Retinal pigment epithelial cell (primary cell): ENCODE measurements at regions not wholly inside any gene's neighbourhood (a gene's known extent, or its start where the extent isn't known, plus 50 kb on each side); places are given as distances from the start of the nearest gene placed in this dataset.

Experiments used
- DNase-seq: peaks from one replicate; pipeline ENCODE4 v3.0.0-alpha.2; 2010; ENCODE audit warnings: low read depth
- H3K4me3 ChIP-seq: 2 replicates; pipeline ENCODE4 v1.5.1; 2011; ENCODE audit warnings: mild to moderate bottlenecking, low read length, control low read depth, moderate library complexity
- CTCF ChIP-seq: conservative IDR thresholded peaks from 2 replicates; pipeline ENCODE4 v1.5.1; 2011; ENCODE audit warnings: low read depth, low read length, control low read depth, inconsistent platforms

- no peak overlapping the region for H3K4me3 ChIP-seq
- TF ChIP-seq CTCF: no peak
- no peak for DNase-seq
Measured at GRCh38 chr2:163505281-163505680, 230.5 kb downstream of the FIGN start.

GRCh38 chr2:163493359-163494298 lies 242.2 kb downstream of the FIGN start:
- no peak overlapping the region for H3K4me3 ChIP-seq

GRCh38 chr2:163491850-163492249 lies 244.0 kb downstream of the FIGN start:
- H3K4me3 ChIP-seq: no peak overlapping the region
- TF ChIP-seq CTCF: no peak
- DNase-seq: no peak

More at GRCh38 chr2:163493359-163494298, 242.2 kb downstream of the FIGN start:
- TF ChIP-seq CTCF: no peak
- DNase-seq: no peak

GRCh38 chr2:163490281-163490680 lies 245.5 kb downstream of the FIGN start:
- DNase-seq: no peak
- TF ChIP-seq CTCF: no peak
- H3K4me3 ChIP-seq: no peak overlapping the region

GRCh38 chr2:163481515-163481914 lies 254.3 kb downstream of the FIGN start:
- no peak for DNase-seq
- TF ChIP-seq CTCF: no peak
- H3K4me3 ChIP-seq: no peak overlapping the region

- H3K4me3 ChIP-seq: no peak overlapping the region
- no peak for DNase-seq
- TF ChIP-seq CTCF: no peak
Measured at GRCh38 chr2:163479599-163479998, 256.2 kb downstream of the FIGN start.

- no peak for TF ChIP-seq CTCF
- H3K4me3 ChIP-seq: no peak overlapping the region
- no peak for DNase-seq
Measured at GRCh38 chr2:163475815-163476214, 260.0 kb downstream of the FIGN start.
